ENCODE measurements at regions not wholly inside any gene's neighbourhood (a gene's known extent, or its start where the extent isn't known, plus 50 kb on each side); places are given as distances from the start of the nearest gene placed in this dataset.
A peak's percentile ranks its signal among the peaks of the same experiment; 100 is the strongest.

DNA sequence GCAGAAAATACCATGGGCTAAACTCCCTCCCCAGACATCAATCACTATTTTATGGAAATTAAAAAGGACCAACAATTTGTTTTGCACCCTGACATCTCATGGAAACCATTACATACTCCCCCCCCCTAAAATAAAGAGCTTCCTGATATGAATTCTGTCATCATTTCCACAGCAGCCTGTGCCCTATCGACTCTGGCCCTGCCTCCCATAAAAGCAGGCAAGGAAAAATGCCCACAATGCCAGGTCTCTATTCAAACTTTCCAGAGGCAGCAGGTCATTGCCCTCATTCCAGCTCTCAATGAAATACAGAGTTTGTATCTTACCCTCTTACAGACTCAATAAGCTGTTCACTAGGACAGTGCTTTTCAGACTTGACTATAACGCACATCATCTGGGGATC is 254.4 kb upstream of the TANK start:
- no peak overlapping the region for H3K4me2 ChIP-seq (replicated peaks; ENCODE audit: extremely low read depth, low read length, poor library complexity, severe bottlenecking)
- no peaks in the 10 kb centered on the region for H3K4me1 ChIP-seq (ENCODE audit: control insufficient read depth in 1 of 2, insufficient read depth in 2 of 2, low read length in 2 of 2)
- Mint-ChIP-seq H3K4me1 (no peaks in the 10 kb centered on the region), H3K9me3 (no peaks in the 10 kb centered on the region), H3K36me3 (no peaks in the 10 kb centered on the region), H3K27me3 (ENCODE audit: low read depth in 3 of 3) (peaks cover 0 to 2% (median 0%) of the 10 kb centered on the region in 3 donors), H3K4me3 (no peak overlapping the region), H3K27ac (no peak overlapping the region)
- H3K9ac ChIP-seq (ENCODE audit: insufficient read depth, low read length, poor library complexity, severe bottlenecking), result no peak overlapping the region
- no peaks in the 10 kb centered on the region for H3K9me3 ChIP-seq (replicated peaks in 1 of 2; ENCODE audit: control insufficient read depth in 1 of 2, insufficient read depth in 1 of 2, low read length in 2 of 2)
- H3K27ac ChIP-seq (ENCODE audit: low read depth in 1 of 2, low read length in 2 of 2), result no peak overlapping the region
- TF ChIP-seq, protein P1, sequence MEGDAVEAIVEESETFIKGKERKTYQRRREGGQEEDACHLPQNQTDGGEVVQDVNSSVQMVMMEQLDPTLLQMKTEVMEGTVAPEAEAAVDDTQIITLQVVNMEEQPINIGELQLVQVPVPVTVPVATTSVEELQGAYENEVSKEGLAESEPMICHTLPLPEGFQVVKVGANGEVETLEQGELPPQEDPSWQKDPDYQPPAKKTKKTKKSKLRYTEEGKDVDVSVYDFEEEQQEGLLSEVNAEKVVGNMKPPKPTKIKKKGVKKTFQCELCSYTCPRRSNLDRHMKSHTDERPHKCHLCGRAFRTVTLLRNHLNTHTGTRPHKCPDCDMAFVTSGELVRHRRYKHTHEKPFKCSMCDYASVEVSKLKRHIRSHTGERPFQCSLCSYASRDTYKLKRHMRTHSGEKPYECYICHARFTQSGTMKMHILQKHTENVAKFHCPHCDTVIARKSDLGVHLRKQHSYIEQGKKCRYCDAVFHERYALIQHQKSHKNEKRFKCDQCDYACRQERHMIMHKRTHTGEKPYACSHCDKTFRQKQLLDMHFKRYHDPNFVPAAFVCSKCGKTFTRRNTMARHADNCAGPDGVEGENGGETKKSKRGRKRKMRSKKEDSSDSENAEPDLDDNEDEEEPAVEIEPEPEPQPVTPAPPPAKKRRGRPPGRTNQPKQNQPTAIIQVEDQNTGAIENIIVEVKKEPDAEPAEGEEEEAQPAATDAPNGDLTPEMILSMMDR (IDR thresholded peaks at IDR 0.05), result no peak
- WGBS (ENCODE audit: insufficient coverage), result 94% methylated on average over 2 of the region's 2 CpGs
- H3K79me2 ChIP-seq (ENCODE audit: insufficient read depth, low read length), result no peaks in the 10 kb centered on the region
- no peak overlapping the region for H2AFZ ChIP-seq (ENCODE audit: insufficient read depth, low read depth, low read length, poor library complexity, severe bottlenecking)
- no peak overlapping the region for H3K4me3 ChIP-seq (replicated peaks in 1 of 3; ENCODE audit: low read depth in 2 of 3, low read length in 3 of 3)
- H4K20me1 ChIP-seq (ENCODE audit: insufficient read depth, low read length), result no peaks in the 10 kb centered on the region
- H3K36me3 ChIP-seq (replicated peaks in 1 of 2; ENCODE audit: control insufficient read depth in 1 of 2, insufficient read depth in 2 of 2, low read length in 2 of 2), result no peaks in the 10 kb centered on the region
- intact Hi-C loops (cut with micrococcal nuclease), result no loop called here
- DNase-seq, result no peak
- H3K27me3 ChIP-seq (ENCODE audit: control insufficient read depth in 2 of 2, insufficient read depth in 2 of 2, low read length in 2 of 2), result no peaks in the 10 kb centered on the region

DNA sequence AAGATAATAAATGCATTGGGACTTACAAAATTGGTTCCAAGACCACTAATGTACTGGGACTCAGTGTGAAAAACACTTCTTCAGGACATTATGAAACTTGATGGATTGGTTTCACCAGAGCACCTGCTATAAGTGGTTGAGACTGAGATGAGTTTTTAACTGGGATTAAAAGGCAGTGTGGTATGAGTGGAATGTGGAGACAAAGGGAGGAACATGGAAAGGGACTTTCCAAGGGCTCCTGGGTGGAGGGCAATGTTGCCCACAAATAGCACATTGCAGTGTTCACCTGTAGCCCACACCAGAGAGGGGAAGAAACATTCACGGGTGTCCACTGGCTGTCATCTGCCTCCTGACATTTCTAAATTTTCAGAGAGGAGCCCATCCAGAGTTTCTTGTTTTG is 253.3 kb upstream of the TANK start:
- Histone ChIP-seq H2AFZ (ENCODE audit: insufficient read depth, low read depth, low read length, poor library complexity, severe bottlenecking) (no peak overlapping the region), H3K27ac (ENCODE audit: low read depth in 1 of 2, low read length in 2 of 2) (no peak overlapping the region), H3K4me3 (replicated peaks in 1 of 3; ENCODE audit: low read depth in 2 of 3, low read length in 3 of 3) (no peak overlapping the region), H3K36me3 (replicated peaks in 1 of 2; ENCODE audit: control insufficient read depth in 1 of 2, insufficient read depth in 2 of 2, low read length in 2 of 2) (no peaks in the 10 kb centered on the region), H3K4me1 (ENCODE audit: control insufficient read depth in 1 of 2, insufficient read depth in 2 of 2, low read length in 2 of 2) (no peaks in the 10 kb centered on the region), H3K9ac (ENCODE audit: insufficient read depth, low read length, poor library complexity, severe bottlenecking) (no peak overlapping the region), H3K4me2 (replicated peaks; ENCODE audit: extremely low read depth, low read length, poor library complexity, severe bottlenecking) (no peak overlapping the region), H3K79me2 (ENCODE audit: insufficient read depth, low read length) (no peaks in the 10 kb centered on the region), H3K27me3 (ENCODE audit: control insufficient read depth in 2 of 2, insufficient read depth in 2 of 2, low read length in 2 of 2) (no peaks in the 10 kb centered on the region), H3K9me3 (replicated peaks in 1 of 2; ENCODE audit: control insufficient read depth in 1 of 2, insufficient read depth in 1 of 2, low read length in 2 of 2) (no peaks in the 10 kb centered on the region), H4K20me1 (ENCODE audit: insufficient read depth, low read length) (no peaks in the 10 kb centered on the region)
- Mint-ChIP-seq H3K4me3 (no peak overlapping the region), H3K36me3 (no peaks in the 10 kb centered on the region), H3K27me3 (ENCODE audit: low read depth in 3 of 3) (peaks cover 0 to 4% (median 0%) of the 10 kb centered on the region in 3 donors), H3K4me1 (no peaks in the 10 kb centered on the region), H3K9me3 (no peaks in the 10 kb centered on the region), H3K27ac (peak overlapping the region in 1 of 7 donors; percentile 68)
- intact Hi-C loops (cut with micrococcal nuclease), result no loop called here
- TF ChIP-seq, protein P1 (IDR thresholded peaks at IDR 0.05), result no peak
- no CpG with 5 or more reads among the region's 1 CpG for WGBS (ENCODE audit: insufficient coverage)
- DNase-seq, result no peak

Measured in CD14-positive monocyte (primary cell).